Caco-2 (cell line): ENCODE measurements at regions not wholly inside any gene's neighbourhood (a gene's known extent, or its start where the extent isn't known, plus 50 kb on each side); places are given as distances from the start of the nearest gene placed in this dataset.
A peak's percentile ranks its signal among the peaks of the same experiment; 100 is the strongest.

Experiments
- BruUV-seq: library from RNA; stranded (reverse); fragments of 400-500 nt; replicated peaks from 2 replicates; lab custom pipeline; 2021; lab: Mats Ljungman, UMichigan
- CTCF ChIA-PET: fragments of 300-600 bp; sonication (Branson Sonifier 250); formaldehyde crosslinking; loops from one replicate; lab custom pipeline; 2022; ENCODE audit warnings: antibody characterized with exemption; lab: Charles Lee
- POLR2A ChIA-PET: fragments of 300-600 bp; sonication (Branson Sonifier 250); formaldehyde crosslinking; loops from one replicate; lab custom pipeline; 2022; ENCODE audit warnings: antibody characterized with exemption; lab: Charles Lee
- DNase-seq, 2 experiments: peaks; one replicate each; pipeline versions ENCODE4 v3.0.0 to v3.0.0-alpha.2; 2020 to 2022
- H3K27me3 ChIP-seq: replicated peaks from 2 replicates; pipeline ENCODE4 v1.6.0; 2011; ENCODE audit warnings: low read length; ENCODE audit not compliant: control insufficient read depth, insufficient read depth
- H3K36me3 ChIP-seq: 2 replicates; pipeline ENCODE4 v1.5.1; 2011; ENCODE audit warnings: low read length; ENCODE audit not compliant: control insufficient read depth, insufficient read depth
- H3K4me1 ChIP-seq: fragments of 250-450 bp; sonication (Bioruptor Pico); 2 replicates; pipeline ENCODE4 v1.5.1; 2020; ENCODE audit warnings: mild to moderate bottlenecking
- H3K4me3 ChIP-seq: 2 replicates; pipeline ENCODE4 v1.5.1; 2011; ENCODE audit warnings: low read depth, mild to moderate bottlenecking, control low read depth, low read length
- H3K9me3 ChIP-seq: fragments of 250-450 bp; sonication (Bioruptor Pico); 2 replicates; pipeline ENCODE4 v1.5.1; 2020; ENCODE audit warnings: mild to moderate bottlenecking, moderate library complexity
- H3K27ac Mint-ChIP-seq: one replicate; pipeline ENCODE4 v1.8.0; 2022; ENCODE audit warnings: mixed read lengths; ENCODE audit not compliant: unreplicated experiment
- H3K27me3 Mint-ChIP-seq: one replicate; pipeline ENCODE4 v1.8.0; 2022; ENCODE audit warnings: mixed read lengths; ENCODE audit not compliant: insufficient read depth, unreplicated experiment
- H3K36me3 Mint-ChIP-seq: one replicate; pipeline ENCODE4 v1.8.0; 2022; ENCODE audit warnings: mild to moderate bottlenecking, mixed read lengths; ENCODE audit not compliant: insufficient read depth, unreplicated experiment
- H3K4me1 Mint-ChIP-seq: one replicate; pipeline ENCODE4 v1.8.0; 2022; ENCODE audit warnings: low read depth, mixed read lengths; ENCODE audit not compliant: unreplicated experiment
- H3K4me3 Mint-ChIP-seq: one replicate; pipeline ENCODE4 v1.8.0; 2022; ENCODE audit warnings: mild to moderate bottlenecking, moderate library complexity, mixed read lengths; ENCODE audit not compliant: unreplicated experiment
- H3K9me3 Mint-ChIP-seq: one replicate; pipeline ENCODE4 v1.8.0; 2022; ENCODE audit warnings: mixed read lengths; ENCODE audit not compliant: unreplicated experiment
- CTCF ChIP-seq, 2 experiments: fragments of 200-600 bp in 1 of 2; IDR thresholded peaks; 1 replicate in 1 of 2; 2 replicates in 1 of 2; pipeline versions ENCODE4 v1.5.1 to v1.8.0; 2011 to 2022; ENCODE audit warnings: antibody characterized with exemption in 1 of 2, control low read depth in 1 of 2, inconsistent platforms in 1 of 2, low read depth in 1 of 2, low read length in 1 of 2, mild to moderate bottlenecking in 1 of 2, moderate library complexity in 1 of 2; ENCODE audit not compliant: insufficient read depth in 1 of 2, severe bottlenecking in 1 of 2, unreplicated experiment in 1 of 2
- intact Hi-C: fragments of 100-400 bp; cut with micrococcal nuclease; formaldehyde crosslinking; loops from one replicate; pipeline ENCODE4 v1.10.0; 2022; ENCODE audit not compliant: unreplicated experiment

GRCh38 chr2:64874593-64874992 lies 114.6 kb upstream of the SLC1A4 start:
- peaks cover 14% of the 10 kb centered on the region; the same call in 1 of the 2 replicates for H3K4me1 ChIP-seq
- no peak overlapping the region for H3K4me3 ChIP-seq
- no peaks in the 10 kb centered on the region for H3K36me3 Mint-ChIP-seq
- no peaks in the 10 kb centered on the region for H3K27me3 ChIP-seq
- no peak for DNase-seq
- no peaks in the 10 kb centered on the region for H3K9me3 ChIP-seq
- CTCF ChIA-PET: no interaction called here
- POLR2A ChIA-PET: no interaction called here
- H3K4me1 Mint-ChIP-seq: peaks cover 14% of the 10 kb centered on the region
- H3K9me3 Mint-ChIP-seq: no peaks in the 10 kb centered on the region
- no peak overlapping the region for H3K4me3 Mint-ChIP-seq
- BruUV-seq: no TSS peak
- TF ChIP-seq CTCF (IDR thresholded peaks at IDR 0.05; ENCODE audit: insufficient read depth in 1 of 2, low read depth in 1 of 2, low read length in 1 of 2, severe bottlenecking in 1 of 2, unreplicated experiment in 1 of 2): no peak
- no peak overlapping the region for H3K27ac Mint-ChIP-seq
- intact Hi-C loops: loop anchor here (10.0 kb wide), 1 partner anchor 540 kb away; no protein-coding TSS in a partner anchor
- H3K36me3 ChIP-seq: no peaks in the 10 kb centered on the region
- no peaks in the 10 kb centered on the region for H3K27me3 Mint-ChIP-seq

GRCh38 chr2:64875368-64875767 lies 113.8 kb upstream of the SLC1A4 start:
- peaks cover 14% of the 10 kb centered on the region; the same call in 1 of the 2 replicates for H3K4me1 ChIP-seq
- Mint-ChIP-seq H3K36me3 (no peaks in the 10 kb centered on the region), H3K27me3 (no peaks in the 10 kb centered on the region), H3K4me3 (no peak overlapping the region), H3K4me1 (peaks cover 14% of the 10 kb centered on the region), H3K9me3 (no peaks in the 10 kb centered on the region), H3K27ac (no peak overlapping the region)
- H3K27me3 ChIP-seq: no peaks in the 10 kb centered on the region
- CTCF ChIA-PET: no interaction called here
- no peaks in the 10 kb centered on the region for H3K36me3 ChIP-seq
- TF ChIP-seq CTCF (IDR thresholded peaks at IDR 0.05; ENCODE audit: insufficient read depth in 1 of 2, low read depth in 1 of 2, low read length in 1 of 2, severe bottlenecking in 1 of 2, unreplicated experiment in 1 of 2): no peak
- H3K9me3 ChIP-seq: no peaks in the 10 kb centered on the region
- no peak for DNase-seq
- POLR2A ChIA-PET: no interaction called here
- intact Hi-C loops: loop anchor here (10.0 kb wide), 1 partner anchor 541 kb away; no protein-coding TSS in a partner anchor
- BruUV-seq: no TSS peak
- no peak overlapping the region for H3K4me3 ChIP-seq

GRCh38 chr2:64876137-64876647 lies 113.0 kb upstream of the SLC1A4 start:
- Mint-ChIP-seq H3K27me3 (no peaks in the 10 kb centered on the region), H3K4me1 (peaks cover 14% of the 10 kb centered on the region), H3K27ac (peak overlapping the region; percentile 70), H3K4me3 (peak overlapping the region; percentile 44), H3K9me3 (no peaks in the 10 kb centered on the region), H3K36me3 (no peaks in the 10 kb centered on the region)
- BruUV-seq: no TSS peak
- CTCF ChIA-PET: interaction anchor here (0.6 to 1.8 kb wide), 3 partner anchors 37 to 289 kb away, joined by 3 to 6 read pairs (median 5); no protein-coding TSS in a partner anchor
- Histone ChIP-seq H3K9me3 (no peaks in the 10 kb centered on the region), H3K4me1 (peaks cover 14% of the 10 kb centered on the region; the same call in 1 of the 2 replicates), H3K36me3 (no peaks in the 10 kb centered on the region), H3K27me3 (no peaks in the 10 kb centered on the region), H3K4me3 (no peak overlapping the region)
- POLR2A ChIA-PET: interaction anchor here (0.7 kb wide), 1 partner anchor 12 kb away, joined by 5 read pairs; no protein-coding TSS in a partner anchor
- intact Hi-C loops: loop anchor here (1.0 to 10.0 kb wide), 2 partner anchors 37 to 541 kb away; no protein-coding TSS in a partner anchor
- DNase-seq: peak; percentile 47 to 67
- no peak for TF ChIP-seq CTCF (IDR thresholded peaks at IDR 0.05; ENCODE audit: insufficient read depth in 1 of 2, low read depth in 1 of 2, low read length in 1 of 2, severe bottlenecking in 1 of 2, unreplicated experiment in 1 of 2)
